MCF 10A (cell line): ENCODE measurements at regions not wholly inside any gene's neighbourhood (a gene's known extent, or its start where the extent isn't known, plus 50 kb on each side); places are given as distances from the start of the nearest gene placed in this dataset.

ENCODE experiments used
- BruUV-seq: library from RNA; stranded (reverse); fragments of 400-500 nt; replicated peaks from 2 replicates; lab custom pipeline; 2021; lab: Mats Ljungman, UMichigan
- CTCF ChIA-PET: fragments of 300-600 bp; sonication (Branson Sonifier 250); formaldehyde crosslinking; extraction: SDS; loops from one replicate; lab custom pipeline; 2021; ENCODE audit warnings: antibody characterized with exemption, inconsistent platforms; lab: Yijun Ruan, JAX
- POLR2A ChIA-PET: fragments of 300-600, 350-650 bp; sonication (Branson Sonifier 250); formaldehyde crosslinking; extraction: SDS; loops from one replicate; lab custom pipeline; 2020; ENCODE audit warnings: antibody characterized with exemption, inconsistent platforms; lab: Yijun Ruan, JAX
- DNase-seq: peaks from one replicate; pipeline ENCODE4 v3.0.0-alpha.2; 2018; ENCODE audit not compliant: unreplicated experiment
- H3K27ac Mint-ChIP-seq: one replicate; pipeline ENCODE4 v1.8.0; 2022; ENCODE audit warnings: mild to moderate bottlenecking, low read depth, mixed read lengths; ENCODE audit not compliant: unreplicated experiment
- H3K27me3 Mint-ChIP-seq: one replicate; pipeline ENCODE4 v1.8.0; 2022; ENCODE audit warnings: mixed read lengths; ENCODE audit not compliant: insufficient read depth, unreplicated experiment
- H3K36me3 Mint-ChIP-seq: one replicate; pipeline ENCODE4 v1.8.0; 2022; ENCODE audit warnings: mild to moderate bottlenecking, moderate library complexity, mixed read lengths; ENCODE audit not compliant: insufficient read depth, unreplicated experiment
- H3K4me1 Mint-ChIP-seq: one replicate; pipeline ENCODE4 v1.8.0; 2022; ENCODE audit warnings: mixed read lengths; ENCODE audit not compliant: insufficient read depth, unreplicated experiment
- H3K4me3 Mint-ChIP-seq: one replicate; pipeline ENCODE4 v1.8.0; 2022; ENCODE audit warnings: mild to moderate bottlenecking, moderate library complexity, mixed read lengths; ENCODE audit not compliant: unreplicated experiment
- H3K9me3 Mint-ChIP-seq: one replicate; pipeline ENCODE4 v1.8.0; 2022; ENCODE audit warnings: mixed read lengths; ENCODE audit not compliant: unreplicated experiment
- CTCF ChIP-seq: fragments of 200-600 bp; IDR thresholded peaks from one replicate; pipeline ENCODE4 v1.8.0; 2022; ENCODE audit warnings: antibody characterized with exemption, mild to moderate bottlenecking; ENCODE audit not compliant: unreplicated experiment
- intact Hi-C: fragments of 100-400 bp; cut with micrococcal nuclease; formaldehyde crosslinking; loops from 2 replicates; pipeline ENCODE4 v1.14.1; 2022

GRCh38 chr4:101421386-101421785 lies 74.1 kb upstream of the PPP3CA start:
- Mint-ChIP-seq H3K4me3 (no peak overlapping the region), H3K27me3 (no peaks in the 10 kb centered on the region), H3K9me3 (no peaks in the 10 kb centered on the region), H3K36me3 (no peaks in the 10 kb centered on the region), H3K4me1 (no peaks in the 10 kb centered on the region), H3K27ac (no peak overlapping the region)
- POLR2A ChIA-PET: no interaction called here
- CTCF ChIA-PET: no interaction called here
- TF ChIP-seq CTCF: no peak
- DNase-seq: no peak
- no TSS peak for BruUV-seq
- intact Hi-C loops: no loop called here

- Mint-ChIP-seq H3K4me1 (no peaks in the 10 kb centered on the region), H3K9me3 (no peaks in the 10 kb centered on the region), H3K36me3 (no peaks in the 10 kb centered on the region), H3K4me3 (no peak overlapping the region), H3K27me3 (no peaks in the 10 kb centered on the region), H3K27ac (no peak overlapping the region)
- POLR2A ChIA-PET: interaction anchor here (0.7 kb wide), 1 partner anchor 72 kb away, joined by 3 read pairs; no protein-coding TSS in a partner anchor
- no peak for TF ChIP-seq CTCF
- no peak for DNase-seq
- CTCF ChIA-PET: no interaction called here
- intact Hi-C loops: no loop called here
- no TSS peak for BruUV-seq
Observed at GRCh38 chr4:101420661-101421060, 73.3 kb upstream of the PPP3CA start.

- Mint-ChIP-seq H3K9me3 (no peaks in the 10 kb centered on the region), H3K4me1 (no peaks in the 10 kb centered on the region), H3K27me3 (no peaks in the 10 kb centered on the region), H3K4me3 (no peak overlapping the region), H3K36me3 (no peaks in the 10 kb centered on the region), H3K27ac (no peak overlapping the region)
- no peak for TF ChIP-seq CTCF
- DNase-seq: no peak
- intact Hi-C loops: no loop called here
- no TSS peak for BruUV-seq
- ChIA-PET CTCF (interaction anchor here (0.6 kb wide), 1 partner anchor 48 kb away, joined by 3 read pairs; no protein-coding TSS in a partner anchor), POLR2A (no interaction called here)
Observed at GRCh38 chr4:101419336-101420135, 72.2 kb upstream of the PPP3CA start.

GRCh38 chr4:101418466-101418865 lies 71.1 kb upstream of the PPP3CA start:
- TF ChIP-seq CTCF: no peak
- no peak overlapping the region for H3K4me3 Mint-ChIP-seq
- H3K27me3 Mint-ChIP-seq: no peaks in the 10 kb centered on the region
- no peaks in the 10 kb centered on the region for H3K36me3 Mint-ChIP-seq
- POLR2A ChIA-PET: no interaction called here
- no peaks in the 10 kb centered on the region for H3K4me1 Mint-ChIP-seq
- no TSS peak for BruUV-seq
- H3K9me3 Mint-ChIP-seq: no peaks in the 10 kb centered on the region
- H3K27ac Mint-ChIP-seq: no peak overlapping the region
- DNase-seq: no peak
- intact Hi-C loops: no loop called here
- CTCF ChIA-PET: no interaction called here
